HG02981 (cell line): ENCODE measurements at regions not wholly inside any gene's neighbourhood (a gene's known extent, or its start where the extent isn't known, plus 50 kb on each side); places are given as distances from the start of the nearest gene placed in this dataset.
"Not testable (repeated sequence)": the region's sequence is repeated elsewhere in the genome, so short reads cannot be mapped to it uniquely, and the experiment has no call there.

Source experiments
- ATAC-seq: cut with Tn5 transposase; IDR thresholded peaks from one replicate; pipeline ENCODE4 v1.9.1; 2021; ENCODE audit warnings: mild to moderate bottlenecking, moderate library complexity; ENCODE audit not compliant: unreplicated experiment

- ATAC-seq = no peak
Observed at GRCh38 chr20:47440857-47441773, 60.6 kb upstream of the NCOA3 start.

GRCh38 chr20:47441774-47442150 is 59.9 kb upstream of the NCOA3 start:
- no peak for ATAC-seq

GRCh38 chr20:47443060-47443459 is 58.6 kb upstream of the NCOA3 start:
- ATAC-seq = not testable (repeated sequence)

GRCh38 chr20:47444584-47444983 is 57.1 kb upstream of the NCOA3 start:
- no peak for ATAC-seq

GRCh38 chr20:47445291-47445690 is 56.4 kb upstream of the NCOA3 start:
- no peak for ATAC-seq

- not testable (repeated sequence) for ATAC-seq
Observed at GRCh38 chr20:47447350-47448296, 54.1 kb upstream of the NCOA3 start.

GRCh38 chr20:47448429-47448828 is 53.3 kb upstream of the NCOA3 start:
- no peak for ATAC-seq

GRCh38 chr20:47451602-47451904 is 50.1 kb upstream of the NCOA3 start:
- no peak for ATAC-seq
